ENCODE measurements at regions not wholly inside any gene's neighbourhood (a gene's known extent, or its start where the extent isn't known, plus 50 kb on each side); places are given as distances from the start of the nearest gene placed in this dataset.

DNA sequence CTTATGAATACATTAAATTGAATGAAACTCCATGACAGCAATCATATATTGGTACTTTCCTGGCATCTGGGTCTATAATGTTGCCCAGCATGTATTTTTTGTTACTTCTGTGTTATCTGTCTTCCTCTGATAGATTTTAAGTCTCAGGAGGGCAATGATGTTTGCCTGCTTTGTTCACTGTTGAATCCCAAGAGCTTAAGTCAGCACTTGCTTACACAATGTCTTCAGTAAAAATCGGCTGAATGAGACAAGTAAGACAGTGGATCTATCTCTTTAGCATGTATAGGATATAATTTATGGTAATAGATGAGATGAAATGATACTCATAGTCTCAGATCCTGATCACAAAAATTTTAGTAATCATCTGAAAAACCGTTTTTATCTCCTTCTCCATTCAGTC lies 1034.9 kb upstream of the EPHA7 start:
- Histone ChIP-seq H3K27ac (ENCODE audit: low read depth in 2 of 2, low read length in 1 of 2) (no peak overlapping the region), H3K9me3 (no peaks in the 10 kb centered on the region), H3K36me3 (replicated peaks in 1 of 2; ENCODE audit: control insufficient read depth in 1 of 2, insufficient read depth in 2 of 2, low read length in 1 of 2) (no peaks in the 10 kb centered on the region), H3K4me2 (no peak overlapping the region), H3K9me2 (no peaks in the 10 kb centered on the region), H3K4me1 (ENCODE audit: control insufficient read depth in 1 of 2, insufficient read depth in 2 of 2, low read depth in 1 of 2, low read length in 1 of 2) (no peaks in the 10 kb centered on the region), H2AFZ (ENCODE audit: low read depth) (no peak overlapping the region), H4K20me1 (ENCODE audit: insufficient read depth) (no peaks in the 10 kb centered on the region), H3K9ac (no peak overlapping the region), H3K4me3 (ENCODE audit: low read depth in 2 of 2, low read length in 1 of 2) (no peak overlapping the region), H3F3A (replicated peaks; ENCODE audit: insufficient read depth) (no peaks in the 10 kb centered on the region), H3K27me3 (ENCODE audit: insufficient read depth) (no peaks in the 10 kb centered on the region), H3K79me2 (ENCODE audit: insufficient read depth) (no peaks in the 10 kb centered on the region)
- POLR2A ChIA-PET, result no interaction called here
- CTCF ChIA-PET, result no interaction called here
- 1% methylated on average over 2 of the region's 2 CpGs for WGBS (ENCODE audit: low lambda C conversion rate)
- TF ChIP-seq MXI1 (IDR thresholded peaks at IDR 0.05; ENCODE audit: low read depth, low read length) (no peak), RXRA (IDR thresholded peaks at IDR 0.05; ENCODE audit: borderline replicate concordance, low read depth) (no peak), MEF2A (IDR thresholded peaks at IDR 0.05; ENCODE audit: borderline replicate concordance, low read depth) (no peak), EZH2phosphoT487 (IDR thresholded peaks at IDR 0.05; ENCODE audit: borderline replicate concordance, low read depth) (no peak), EP300 (IDR thresholded peaks at IDR 0.05; ENCODE audit: borderline replicate concordance in 1 of 2, low read depth in 1 of 2, low read length in 1 of 2) (no peak), ELF1 (IDR thresholded peaks at IDR 0.05) (no peak), NRF1 (IDR thresholded peaks at IDR 0.05; ENCODE audit: low read depth, low read length) (no peak), FOXM1 (IDR thresholded peaks at IDR 0.05; ENCODE audit: low read depth) (no peak), RCOR1 (IDR thresholded peaks at IDR 0.05; ENCODE audit: low read length) (no peak), NFIC (IDR thresholded peaks at IDR 0.05; ENCODE audit: borderline replicate concordance) (no peak), YY1 (IDR thresholded peaks at IDR 0.05; ENCODE audit: low read depth) (no peak), JUND (IDR thresholded peaks at IDR 0.05) (no peak), FOSL2 (IDR thresholded peaks at IDR 0.05; ENCODE audit: borderline replicate concordance, low read depth) (no peak), RFX5 (IDR thresholded peaks at IDR 0.05; ENCODE audit: low read length) (no peak), GATA2 (CRISPR knock-in tag; IDR thresholded peaks at IDR 0.05) (no peak)
- TF ChIP-seq, protein P1, sequence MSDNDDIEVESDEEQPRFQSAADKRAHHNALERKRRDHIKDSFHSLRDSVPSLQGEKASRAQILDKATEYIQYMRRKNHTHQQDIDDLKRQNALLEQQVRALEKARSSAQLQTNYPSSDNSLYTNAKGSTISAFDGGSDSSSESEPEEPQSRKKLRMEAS (IDR thresholded peaks at IDR 0.05; ENCODE audit: low read depth), result no peak
- TF ChIP-seq, protein P2, sequence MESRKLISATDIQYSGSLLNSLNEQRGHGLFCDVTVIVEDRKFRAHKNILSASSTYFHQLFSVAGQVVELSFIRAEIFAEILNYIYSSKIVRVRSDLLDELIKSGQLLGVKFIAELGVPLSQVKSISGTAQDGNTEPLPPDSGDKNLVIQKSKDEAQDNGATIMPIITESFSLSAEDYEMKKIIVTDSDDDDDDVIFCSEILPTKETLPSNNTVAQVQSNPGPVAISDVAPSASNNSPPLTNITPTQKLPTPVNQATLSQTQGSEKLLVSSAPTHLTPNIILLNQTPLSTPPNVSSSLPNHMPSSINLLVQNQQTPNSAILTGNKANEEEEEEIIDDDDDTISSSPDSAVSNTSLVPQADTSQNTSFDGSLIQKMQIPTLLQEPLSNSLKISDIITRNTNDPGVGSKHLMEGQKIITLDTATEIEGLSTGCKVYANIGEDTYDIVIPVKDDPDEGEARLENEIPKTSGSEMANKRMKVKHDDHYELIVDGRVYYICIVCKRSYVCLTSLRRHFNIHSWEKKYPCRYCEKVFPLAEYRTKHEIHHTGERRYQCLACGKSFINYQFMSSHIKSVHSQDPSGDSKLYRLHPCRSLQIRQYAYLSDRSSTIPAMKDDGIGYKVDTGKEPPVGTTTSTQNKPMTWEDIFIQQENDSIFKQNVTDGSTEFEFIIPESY (IDR thresholded peaks at IDR 0.05; ENCODE audit: borderline replicate concordance, low read depth), result no peak
- TF ChIP-seq, protein P3, sequence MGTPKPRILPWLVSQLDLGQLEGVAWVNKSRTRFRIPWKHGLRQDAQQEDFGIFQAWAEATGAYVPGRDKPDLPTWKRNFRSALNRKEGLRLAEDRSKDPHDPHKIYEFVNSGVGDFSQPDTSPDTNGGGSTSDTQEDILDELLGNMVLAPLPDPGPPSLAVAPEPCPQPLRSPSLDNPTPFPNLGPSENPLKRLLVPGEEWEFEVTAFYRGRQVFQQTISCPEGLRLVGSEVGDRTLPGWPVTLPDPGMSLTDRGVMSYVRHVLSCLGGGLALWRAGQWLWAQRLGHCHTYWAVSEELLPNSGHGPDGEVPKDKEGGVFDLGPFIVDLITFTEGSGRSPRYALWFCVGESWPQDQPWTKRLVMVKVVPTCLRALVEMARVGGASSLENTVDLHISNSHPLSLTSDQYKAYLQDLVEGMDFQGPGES (IDR thresholded peaks at IDR 0.05; ENCODE audit: low read depth, low read length), result no peak
- TF ChIP-seq, protein P4, sequence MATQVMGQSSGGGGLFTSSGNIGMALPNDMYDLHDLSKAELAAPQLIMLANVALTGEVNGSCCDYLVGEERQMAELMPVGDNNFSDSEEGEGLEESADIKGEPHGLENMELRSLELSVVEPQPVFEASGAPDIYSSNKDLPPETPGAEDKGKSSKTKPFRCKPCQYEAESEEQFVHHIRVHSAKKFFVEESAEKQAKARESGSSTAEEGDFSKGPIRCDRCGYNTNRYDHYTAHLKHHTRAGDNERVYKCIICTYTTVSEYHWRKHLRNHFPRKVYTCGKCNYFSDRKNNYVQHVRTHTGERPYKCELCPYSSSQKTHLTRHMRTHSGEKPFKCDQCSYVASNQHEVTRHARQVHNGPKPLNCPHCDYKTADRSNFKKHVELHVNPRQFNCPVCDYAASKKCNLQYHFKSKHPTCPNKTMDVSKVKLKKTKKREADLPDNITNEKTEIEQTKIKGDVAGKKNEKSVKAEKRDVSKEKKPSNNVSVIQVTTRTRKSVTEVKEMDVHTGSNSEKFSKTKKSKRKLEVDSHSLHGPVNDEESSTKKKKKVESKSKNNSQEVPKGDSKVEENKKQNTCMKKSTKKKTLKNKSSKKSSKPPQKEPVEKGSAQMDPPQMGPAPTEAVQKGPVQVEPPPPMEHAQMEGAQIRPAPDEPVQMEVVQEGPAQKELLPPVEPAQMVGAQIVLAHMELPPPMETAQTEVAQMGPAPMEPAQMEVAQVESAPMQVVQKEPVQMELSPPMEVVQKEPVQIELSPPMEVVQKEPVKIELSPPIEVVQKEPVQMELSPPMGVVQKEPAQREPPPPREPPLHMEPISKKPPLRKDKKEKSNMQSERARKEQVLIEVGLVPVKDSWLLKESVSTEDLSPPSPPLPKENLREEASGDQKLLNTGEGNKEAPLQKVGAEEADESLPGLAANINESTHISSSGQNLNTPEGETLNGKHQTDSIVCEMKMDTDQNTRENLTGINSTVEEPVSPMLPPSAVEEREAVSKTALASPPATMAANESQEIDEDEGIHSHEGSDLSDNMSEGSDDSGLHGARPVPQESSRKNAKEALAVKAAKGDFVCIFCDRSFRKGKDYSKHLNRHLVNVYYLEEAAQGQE (IDR thresholded peaks at IDR 0.05; ENCODE audit: low read depth, low read length), result no peak
- TF ChIP-seq, protein P5, sequence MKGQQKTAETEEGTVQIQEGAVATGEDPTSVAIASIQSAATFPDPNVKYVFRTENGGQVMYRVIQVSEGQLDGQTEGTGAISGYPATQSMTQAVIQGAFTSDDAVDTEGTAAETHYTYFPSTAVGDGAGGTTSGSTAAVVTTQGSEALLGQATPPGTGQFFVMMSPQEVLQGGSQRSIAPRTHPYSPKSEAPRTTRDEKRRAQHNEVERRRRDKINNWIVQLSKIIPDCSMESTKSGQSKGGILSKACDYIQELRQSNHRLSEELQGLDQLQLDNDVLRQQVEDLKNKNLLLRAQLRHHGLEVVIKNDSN (IDR thresholded peaks at IDR 0.05; ENCODE audit: borderline replicate concordance, low read depth), result no peak
- DNase-seq, result no peak

Measured in SK-N-SH (cell line).